Hepatocyte (in vitro differentiated cells): ENCODE measurements at regions not wholly inside any gene's neighbourhood (a gene's known extent, or its start where the extent isn't known, plus 50 kb on each side); places are given as distances from the start of the nearest gene placed in this dataset.

ENCODE experiments used
- DNase-seq: peaks from one replicate; pipeline ENCODE4 v3.0.0-alpha.2; 2016; ENCODE audit warnings: low spot score
- H2AFZ ChIP-seq: fragments of 200-600 bp; sonication (generic); 2 replicates; pipeline ENCODE4 v1.6.0; 2016; ENCODE audit warnings: antibody characterized with exemption, mild to moderate bottlenecking
- H3K27ac ChIP-seq: fragments of 200-600 bp; sonication (generic); 2 replicates; pipeline ENCODE4 v1.5.1; 2016; ENCODE audit warnings: mild to moderate bottlenecking
- H3K27me3 ChIP-seq: fragments of 200-600 bp; sonication (generic); 2 replicates; pipeline ENCODE4 v1.6.1; 2016
- H3K36me3 ChIP-seq: fragments of 200-600 bp; sonication (generic); replicated peaks from 2 replicates; pipeline ENCODE4 v1.5.1; 2016; ENCODE audit warnings: low read depth; ENCODE audit not compliant: insufficient read depth
- H3K4me1 ChIP-seq: fragments of 200-600 bp; sonication (generic); 2 replicates; pipeline ENCODE4 v1.5.1; 2016; ENCODE audit warnings: mild to moderate bottlenecking, moderate library complexity; ENCODE audit not compliant: insufficient read depth
- H3K4me2 ChIP-seq: fragments of 200-600 bp; sonication (generic); 2 replicates; pipeline ENCODE4 v1.6.0; 2016
- H3K4me3 ChIP-seq: fragments of 200-600 bp; sonication (generic); 2 replicates; pipeline ENCODE4 v1.5.1; 2016; ENCODE audit warnings: mild to moderate bottlenecking
- H3K79me2 ChIP-seq: fragments of 200-600 bp; sonication (generic); 2 replicates; pipeline ENCODE4 v1.6.0; 2017; ENCODE audit warnings: mild to moderate bottlenecking
- H3K9me2 ChIP-seq: fragments of 200-600 bp; sonication (generic); replicated peaks from 2 replicates; pipeline ENCODE4 v1.6.0; 2017; ENCODE audit warnings: mild to moderate bottlenecking; ENCODE audit not compliant: insufficient read depth
- H3K9me3 ChIP-seq: fragments of 200-600 bp; sonication (generic); 2 replicates; pipeline ENCODE4 v1.5.1; 2016; ENCODE audit warnings: low read depth, mild to moderate bottlenecking
- H4K20me1 ChIP-seq: fragments of 200-600 bp; sonication (generic); 2 replicates; pipeline ENCODE4 v1.6.0; 2016; ENCODE audit warnings: mild to moderate bottlenecking; ENCODE audit not compliant: insufficient read depth, poor library complexity, severe bottlenecking
- EZH2 ChIP-seq: fragments of 200-600 bp; sonication (generic); IDR thresholded peaks from 2 replicates; pipeline ENCODE4 v1.6.1; 2016; ENCODE audit warnings: antibody characterized with exemption, mild to moderate bottlenecking, borderline replicate concordance
- EZH2phosphoT487 ChIP-seq: fragments of 200-600 bp; sonication (generic); IDR thresholded peaks from one replicate; pipeline ENCODE4 v1.6.1; 2018; ENCODE audit warnings: antibody characterized with exemption, mild to moderate bottlenecking, low read depth, moderate library complexity; ENCODE audit not compliant: unreplicated experiment, severe bottlenecking
- WGBS: methylation state at CpG from one replicate; pipeline ENCODE4 v1.1.6; 2016; ENCODE audit warnings: low lambda C conversion rate; ENCODE audit errors: missing lambda C conversion rate; 5-methylcytosine and 5-hydroxymethylcytosine counted together
- TF ChIP-seq, protein P1 (sequence below): fragments of 200-600 bp; sonication (generic); IDR thresholded peaks from 2 replicates; pipeline ENCODE4 v1.5.1; 2016; ENCODE audit warnings: antibody characterized with exemption, mild to moderate bottlenecking; ENCODE audit not compliant: poor library complexity

DNA sequence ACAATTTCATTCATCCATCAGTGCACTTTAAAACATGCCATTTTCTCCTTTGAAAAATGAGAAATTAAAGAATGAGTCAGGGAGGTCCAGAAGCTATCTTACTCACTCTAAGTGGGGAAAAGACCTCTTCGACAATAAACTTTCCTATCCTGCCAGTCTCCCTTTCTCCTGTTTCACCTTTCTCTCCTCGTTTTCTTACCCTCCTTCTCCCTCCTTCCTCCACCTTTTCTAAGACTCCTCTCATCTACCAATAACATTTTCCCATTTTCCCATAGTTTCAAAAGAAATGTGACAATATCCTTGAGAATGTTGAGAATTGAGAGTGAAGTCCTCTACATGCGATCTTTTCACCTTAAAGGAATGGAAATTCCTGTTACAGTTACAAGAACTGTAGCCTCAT, 450.5 kb upstream of the GRAMD2B start:
- 78% methylated on average over 3 of the region's 3 CpGs for WGBS
- H3K27me3 ChIP-seq: no peaks in the 10 kb centered on the region

DNA sequence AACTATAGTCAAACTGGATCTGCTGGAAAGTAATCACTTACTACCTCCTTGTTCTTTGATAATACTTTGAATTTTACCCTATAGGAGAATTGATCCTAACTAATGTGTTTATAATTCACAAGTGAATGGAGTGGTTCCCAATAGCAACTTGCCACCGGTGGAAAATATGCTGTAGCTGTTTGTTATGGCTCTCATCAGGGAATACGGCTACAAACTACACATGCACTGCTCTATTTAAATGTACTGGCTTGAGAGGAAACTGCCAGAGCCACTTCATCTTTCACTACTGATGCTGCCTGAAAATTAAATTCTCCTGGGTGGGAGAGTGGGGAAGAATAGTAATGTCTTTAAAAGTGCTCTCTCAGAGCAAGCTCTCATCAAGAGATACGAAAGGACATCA, 448.5 kb upstream of the GRAMD2B start:
- Histone ChIP-seq H3K4me3 (no peak overlapping the region), H3K9me2 (no peaks in the 10 kb centered on the region), H3K9me3 (no peaks in the 10 kb centered on the region), H2AFZ (no peak overlapping the region), H3K27ac (no peak overlapping the region), H3K36me3 (no peaks in the 10 kb centered on the region), H3K4me2 (no peak overlapping the region), H3K79me2 (no peaks in the 10 kb centered on the region), H4K20me1 (no peaks in the 10 kb centered on the region), H3K4me1 (no peaks in the 10 kb centered on the region), H3K27me3 (no peaks in the 10 kb centered on the region)
- no peak for DNase-seq
- TF ChIP-seq, protein P1, sequence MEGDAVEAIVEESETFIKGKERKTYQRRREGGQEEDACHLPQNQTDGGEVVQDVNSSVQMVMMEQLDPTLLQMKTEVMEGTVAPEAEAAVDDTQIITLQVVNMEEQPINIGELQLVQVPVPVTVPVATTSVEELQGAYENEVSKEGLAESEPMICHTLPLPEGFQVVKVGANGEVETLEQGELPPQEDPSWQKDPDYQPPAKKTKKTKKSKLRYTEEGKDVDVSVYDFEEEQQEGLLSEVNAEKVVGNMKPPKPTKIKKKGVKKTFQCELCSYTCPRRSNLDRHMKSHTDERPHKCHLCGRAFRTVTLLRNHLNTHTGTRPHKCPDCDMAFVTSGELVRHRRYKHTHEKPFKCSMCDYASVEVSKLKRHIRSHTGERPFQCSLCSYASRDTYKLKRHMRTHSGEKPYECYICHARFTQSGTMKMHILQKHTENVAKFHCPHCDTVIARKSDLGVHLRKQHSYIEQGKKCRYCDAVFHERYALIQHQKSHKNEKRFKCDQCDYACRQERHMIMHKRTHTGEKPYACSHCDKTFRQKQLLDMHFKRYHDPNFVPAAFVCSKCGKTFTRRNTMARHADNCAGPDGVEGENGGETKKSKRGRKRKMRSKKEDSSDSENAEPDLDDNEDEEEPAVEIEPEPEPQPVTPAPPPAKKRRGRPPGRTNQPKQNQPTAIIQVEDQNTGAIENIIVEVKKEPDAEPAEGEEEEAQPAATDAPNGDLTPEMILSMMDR: no peak
- TF ChIP-seq EZH2phosphoT487: no peak
- TF ChIP-seq EZH2: no peak
- 74% methylated on average over 3 of the region's 3 CpGs for WGBS

More for the DNA sequence above, 450.5 kb upstream of the GRAMD2B start:
- no peaks in the 10 kb centered on the region for H3K4me1 ChIP-seq
- no peak for DNase-seq
- no peaks in the 10 kb centered on the region for H3K9me2 ChIP-seq
- no peak overlapping the region for H3K4me2 ChIP-seq
- no peaks in the 10 kb centered on the region for H4K20me1 ChIP-seq
- no peak overlapping the region for H3K4me3 ChIP-seq
- TF ChIP-seq EZH2 (no peak), EZH2phosphoT487 (no peak)
- TF ChIP-seq, protein P1: no peak
- H3K79me2 ChIP-seq: no peaks in the 10 kb centered on the region
- no peak overlapping the region for H2AFZ ChIP-seq
- H3K27ac ChIP-seq: no peak overlapping the region
- no peaks in the 10 kb centered on the region for H3K36me3 ChIP-seq
- H3K9me3 ChIP-seq: no peaks in the 10 kb centered on the region

DNA sequence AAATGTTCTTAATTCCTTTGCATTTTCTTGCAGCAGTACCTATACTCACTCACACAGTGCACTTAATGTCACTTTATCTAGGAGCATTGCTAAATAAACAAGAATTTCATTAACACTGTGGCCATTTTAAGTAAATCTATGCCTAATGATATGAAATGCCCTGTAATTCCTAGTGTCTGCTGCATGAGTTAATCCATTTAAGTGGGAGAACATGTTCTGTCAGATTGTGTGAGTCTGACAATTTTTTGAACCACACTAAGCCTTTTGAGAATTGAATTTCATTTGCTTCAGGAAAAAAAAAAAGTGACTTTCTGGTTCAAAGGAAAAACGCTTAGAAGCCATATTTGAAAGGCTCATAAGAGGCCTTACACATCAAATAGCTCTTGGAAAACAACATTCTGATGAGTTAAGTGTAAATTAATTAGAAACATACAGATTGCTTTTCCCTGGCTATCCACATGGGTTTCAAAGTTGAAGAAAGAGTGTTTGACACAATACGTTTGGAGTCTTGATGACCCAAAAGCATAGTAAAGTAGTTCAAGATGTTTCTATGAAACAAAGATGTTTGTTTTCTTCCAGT, 446.7 kb upstream of the GRAMD2B start:
- Histone ChIP-seq H2AFZ (no peak overlapping the region), H3K4me2 (no peak overlapping the region), H3K9me2 (no peaks in the 10 kb centered on the region), H3K4me1 (no peaks in the 10 kb centered on the region), H3K4me3 (no peak overlapping the region), H3K27ac (no peak overlapping the region), H3K9me3 (no peaks in the 10 kb centered on the region), H4K20me1 (no peaks in the 10 kb centered on the region), H3K79me2 (no peaks in the 10 kb centered on the region), H3K36me3 (no peaks in the 10 kb centered on the region), H3K27me3 (no peaks in the 10 kb centered on the region)
- TF ChIP-seq EZH2phosphoT487: no peak
- TF ChIP-seq EZH2: no peak
- TF ChIP-seq, protein P1: no peak
- 68% methylated on average over 2 of the region's 2 CpGs for WGBS
- DNase-seq: no peak

DNA sequence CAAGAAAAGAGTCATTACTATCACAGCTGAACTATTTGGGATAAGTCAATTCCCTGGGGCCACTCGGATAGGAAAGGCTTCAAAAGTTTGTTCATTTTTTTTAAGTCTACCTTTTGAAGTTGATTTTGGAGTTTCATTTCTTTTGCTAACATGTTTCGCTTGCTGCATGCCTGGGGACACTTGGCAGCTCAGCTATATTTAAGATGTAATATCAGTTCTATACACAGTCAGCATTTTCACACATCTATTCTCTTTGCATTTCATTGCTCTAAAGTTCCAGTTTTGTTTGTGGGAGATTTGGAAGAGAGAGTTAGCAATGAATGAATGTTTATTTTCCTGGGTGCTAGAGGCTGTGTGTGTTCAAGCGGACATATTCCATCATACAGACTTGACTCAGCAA, 445.2 kb upstream of the GRAMD2B start:
- H3K4me3 ChIP-seq: no peak overlapping the region
- no peaks in the 10 kb centered on the region for H3K9me3 ChIP-seq
- H3K79me2 ChIP-seq: no peaks in the 10 kb centered on the region
- no peaks in the 10 kb centered on the region for H3K36me3 ChIP-seq
- WGBS: 92% methylated on average over 3 of the region's 3 CpGs
- DNase-seq: no peak
- no peaks in the 10 kb centered on the region for H3K27me3 ChIP-seq
- TF ChIP-seq, protein P1: no peak
- TF ChIP-seq EZH2phosphoT487: no peak
- TF ChIP-seq EZH2: no peak
- H3K4me2 ChIP-seq: no peak overlapping the region
- H4K20me1 ChIP-seq: no peaks in the 10 kb centered on the region
- no peak overlapping the region for H3K27ac ChIP-seq
- H3K9me2 ChIP-seq: no peaks in the 10 kb centered on the region
- H3K4me1 ChIP-seq: no peaks in the 10 kb centered on the region
- no peak overlapping the region for H2AFZ ChIP-seq
